ENCODE measurements at regions not wholly inside any gene's neighbourhood (a gene's known extent, or its start where the extent isn't known, plus 50 kb on each side); places are given as distances from the start of the nearest gene placed in this dataset.

GRCh38 chr4:122988696-122989095, 66.3 kb upstream of the NUDT6 start:
- peaks cover 15 to 20% of the 10 kb centered on the region in 2 experiments for H3K9me3 ChIP-seq (ENCODE audit: control insufficient read depth in 1 of 2, insufficient read depth in 1 of 2, low read length in 2 of 2)
- no peaks in the 10 kb centered on the region for H3K27me3 ChIP-seq (ENCODE audit: control insufficient read depth in 1 of 2, insufficient read depth in 2 of 2, low read length in 2 of 2)
- ATAC-seq (ENCODE audit: poor library complexity) (no peak), DNase-seq (no peak)
- Mint-ChIP-seq H3K36me3 (ENCODE audit: low read depth) (peaks cover 92% of the 10 kb centered on the region), H3K4me1 (ENCODE audit: low read depth) (peaks cover 4% of the 10 kb centered on the region), H3K9me3 (peaks cover 28% of the 10 kb centered on the region), H3K4me3 (no peak overlapping the region), H3K27me3 (no peaks in the 10 kb centered on the region), H3K27ac (no peak overlapping the region)
- POLR2A ChIA-PET: no interaction called here
- H3K36me3 ChIP-seq (ENCODE audit: insufficient read depth, low read length): peaks cover 16% of the 10 kb centered on the region
- no peak overlapping the region for H3K27ac ChIP-seq (ENCODE audit: low read depth in 1 of 2, low read length in 2 of 2)
- no peak overlapping the region for H3K4me3 ChIP-seq (ENCODE audit: low read length)
- no peaks in the 10 kb centered on the region for H3K4me1 ChIP-seq (ENCODE audit: insufficient read depth, low read length)
- intact Hi-C loops (cut with DNase I, micrococcal nuclease): no loop called here
- CTCF ChIA-PET: no interaction called here
- no peak for TF ChIP-seq CTCF (IDR thresholded peaks at IDR 0.05)

GRCh38 chr4:122990891-122991290, 68.5 kb upstream of the NUDT6 start:
- Mint-ChIP-seq H3K4me1 (ENCODE audit: low read depth) (no peaks in the 10 kb centered on the region), H3K27me3 (no peaks in the 10 kb centered on the region), H3K9me3 (peaks cover 23% of the 10 kb centered on the region), H3K36me3 (ENCODE audit: low read depth) (peaks cover 83% of the 10 kb centered on the region), H3K4me3 (no peak overlapping the region), H3K27ac (no peak overlapping the region)
- Histone ChIP-seq H3K4me3 (ENCODE audit: low read length) (no peak overlapping the region), H3K36me3 (ENCODE audit: insufficient read depth, low read length) (peaks cover 7% of the 10 kb centered on the region), H3K4me1 (ENCODE audit: insufficient read depth, low read length) (no peaks in the 10 kb centered on the region), H3K27ac (ENCODE audit: low read depth in 1 of 2, low read length in 2 of 2) (no peak overlapping the region), H3K27me3 (ENCODE audit: control insufficient read depth in 1 of 2, insufficient read depth in 2 of 2, low read length in 2 of 2) (no peaks in the 10 kb centered on the region), H3K9me3 (ENCODE audit: control insufficient read depth in 1 of 2, insufficient read depth in 1 of 2, low read length in 2 of 2) (peaks cover 12 to 20% of the 10 kb centered on the region in 2 experiments)
- intact Hi-C loops (cut with DNase I, micrococcal nuclease): no loop called here
- TF ChIP-seq CTCF (IDR thresholded peaks at IDR 0.05): no peak
- DNase-seq: no peak
- POLR2A ChIA-PET: no interaction called here
- ATAC-seq (ENCODE audit: poor library complexity): no peak
- CTCF ChIA-PET: no interaction called here

DNA sequence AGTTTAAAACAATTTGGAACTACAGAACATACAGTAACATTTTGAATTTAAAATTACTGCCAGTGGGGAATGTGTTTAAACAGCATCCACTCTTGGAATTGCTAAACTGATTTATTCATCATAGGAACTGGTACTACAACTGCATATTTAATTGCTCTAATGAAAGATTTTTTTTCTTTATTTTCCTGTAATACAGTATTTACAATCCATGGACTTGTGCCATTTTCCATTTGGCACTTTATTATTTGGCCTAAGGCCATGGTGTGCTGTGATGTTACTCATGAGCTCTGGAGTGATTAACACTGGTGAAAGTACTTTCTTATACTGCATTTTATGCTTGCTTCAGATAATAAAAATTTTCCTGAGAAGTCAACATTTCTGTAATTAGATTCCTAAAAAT, 69.7 kb upstream of the NUDT6 start:
- H3K4me3 Mint-ChIP-seq: no peak overlapping the region
- DNase-seq: no peak
- TF ChIP-seq CTCF (IDR thresholded peaks at IDR 0.05): no peak
- no peaks in the 10 kb centered on the region for H3K4me1 Mint-ChIP-seq (ENCODE audit: low read depth)
- no peak for ATAC-seq (ENCODE audit: poor library complexity)
- ChIA-PET CTCF (no interaction called here), POLR2A (no interaction called here)
- Histone ChIP-seq H3K36me3 (ENCODE audit: insufficient read depth, low read length) (peaks cover 5% of the 10 kb centered on the region), H3K4me1 (ENCODE audit: insufficient read depth, low read length) (no peaks in the 10 kb centered on the region), H3K9me3 (ENCODE audit: control insufficient read depth in 1 of 2, insufficient read depth in 1 of 2, low read length in 2 of 2) (peaks cover 12 to 20% of the 10 kb centered on the region in 2 experiments), H3K27me3 (ENCODE audit: control insufficient read depth in 1 of 2, insufficient read depth in 2 of 2, low read length in 2 of 2) (no peaks in the 10 kb centered on the region), H3K27ac (ENCODE audit: low read depth in 1 of 2, low read length in 2 of 2) (no peak overlapping the region), H3K4me3 (ENCODE audit: low read length) (no peak overlapping the region)
- no peaks in the 10 kb centered on the region for H3K27me3 Mint-ChIP-seq
- peaks cover 83% of the 10 kb centered on the region for H3K36me3 Mint-ChIP-seq (ENCODE audit: low read depth)
- intact Hi-C loops (cut with DNase I, micrococcal nuclease): no loop called here
- H3K9me3 Mint-ChIP-seq: peaks cover 15% of the 10 kb centered on the region
- H3K27ac Mint-ChIP-seq: no peak overlapping the region
